Testis (tissue), 2 donors: ENCODE measurements at regions not wholly inside any gene's neighbourhood (a gene's known extent, or its start where the extent isn't known, plus 50 kb on each side); places are given as distances from the start of the nearest gene placed in this dataset.

Source experiments
- DNase-seq: peaks from one replicate; pipeline ENCODE4 v3.0.0-alpha.2; 2019
- H3K27ac ChIP-seq, 2 donors: fragments of 200-600 bp; sonication (generic); one replicate each; pipeline ENCODE4 v1.5.1; 2019
- H3K27me3 ChIP-seq: fragments of 200-600 bp; sonication (generic); one replicate; pipeline ENCODE4 v1.5.1; 2019
- H3K36me3 ChIP-seq: fragments of 200-600 bp; sonication (generic); one replicate; pipeline ENCODE4 v1.5.1; 2017; ENCODE audit warnings: low read depth; ENCODE audit errors: missing control alignments
- H3K4me1 ChIP-seq: fragments of 200-600 bp; sonication (generic); one replicate; pipeline ENCODE4 v1.5.1; 2019
- H3K4me3 ChIP-seq, 2 donors: fragments of 200-600 bp; sonication (generic); one replicate each; pipeline ENCODE4 v1.5.1; 2017 to 2019
- H3K9me3 ChIP-seq: fragments of 200-600 bp; sonication (generic); one replicate; pipeline ENCODE4 v1.5.1; 2017
- POLR2A ChIP-seq: fragments of 450-650 bp; IDR thresholded peaks from one replicate; pipeline ENCODE4 v1.6.1; 2017; ENCODE audit warnings: antibody characterized with exemption, mild to moderate bottlenecking, moderate library complexity
- WGBS, 2 donors: methylation state at CpG; one replicate each; pipeline ENCODE4 v1.1.5; 2018; 5-methylcytosine and 5-hydroxymethylcytosine counted together
- intact Hi-C: fragments of 100-400 bp; cut with DNase I; formaldehyde crosslinking; loops from one replicate; pipeline ENCODE4 v1.15.1; 2023; ENCODE audit warnings: low total_unique reads
- TF ChIP-seq, protein P1 (sequence below), 3 experiments: fragments of 450-650 bp in 2 of 3; fragments of 200-600 bp in 1 of 3; sonication (generic) in 1 of 3; IDR thresholded peaks; one replicate each; pipeline ENCODE4 v1.5.1; 2016 to 2019; ENCODE audit warnings: antibody characterized with exemption in 3 of 3, mild to moderate bottlenecking in 2 of 3, moderate library complexity in 1 of 3

GRCh38 chr12:67758521-67758920 is 110.0 kb downstream of the DYRK2 start:
- H3K4me1 ChIP-seq: no peaks in the 10 kb centered on the region
- intact Hi-C loops: no loop called here
- H3K27ac ChIP-seq: no peak overlapping the region
- no peak for DNase-seq
- no peaks in the 10 kb centered on the region for H3K36me3 ChIP-seq
- H3K9me3 ChIP-seq: no peaks in the 10 kb centered on the region
- no peak overlapping the region for H3K4me3 ChIP-seq
- no peak for TF ChIP-seq POLR2A
- TF ChIP-seq, protein P1, sequence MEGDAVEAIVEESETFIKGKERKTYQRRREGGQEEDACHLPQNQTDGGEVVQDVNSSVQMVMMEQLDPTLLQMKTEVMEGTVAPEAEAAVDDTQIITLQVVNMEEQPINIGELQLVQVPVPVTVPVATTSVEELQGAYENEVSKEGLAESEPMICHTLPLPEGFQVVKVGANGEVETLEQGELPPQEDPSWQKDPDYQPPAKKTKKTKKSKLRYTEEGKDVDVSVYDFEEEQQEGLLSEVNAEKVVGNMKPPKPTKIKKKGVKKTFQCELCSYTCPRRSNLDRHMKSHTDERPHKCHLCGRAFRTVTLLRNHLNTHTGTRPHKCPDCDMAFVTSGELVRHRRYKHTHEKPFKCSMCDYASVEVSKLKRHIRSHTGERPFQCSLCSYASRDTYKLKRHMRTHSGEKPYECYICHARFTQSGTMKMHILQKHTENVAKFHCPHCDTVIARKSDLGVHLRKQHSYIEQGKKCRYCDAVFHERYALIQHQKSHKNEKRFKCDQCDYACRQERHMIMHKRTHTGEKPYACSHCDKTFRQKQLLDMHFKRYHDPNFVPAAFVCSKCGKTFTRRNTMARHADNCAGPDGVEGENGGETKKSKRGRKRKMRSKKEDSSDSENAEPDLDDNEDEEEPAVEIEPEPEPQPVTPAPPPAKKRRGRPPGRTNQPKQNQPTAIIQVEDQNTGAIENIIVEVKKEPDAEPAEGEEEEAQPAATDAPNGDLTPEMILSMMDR (IDR thresholded peaks at IDR 0.05): no peak
- H3K27me3 ChIP-seq: no peaks in the 10 kb centered on the region
- 86 to 92% methylated on average over 4 of the region's 4 CpGs for WGBS, 2 donors

DNA sequence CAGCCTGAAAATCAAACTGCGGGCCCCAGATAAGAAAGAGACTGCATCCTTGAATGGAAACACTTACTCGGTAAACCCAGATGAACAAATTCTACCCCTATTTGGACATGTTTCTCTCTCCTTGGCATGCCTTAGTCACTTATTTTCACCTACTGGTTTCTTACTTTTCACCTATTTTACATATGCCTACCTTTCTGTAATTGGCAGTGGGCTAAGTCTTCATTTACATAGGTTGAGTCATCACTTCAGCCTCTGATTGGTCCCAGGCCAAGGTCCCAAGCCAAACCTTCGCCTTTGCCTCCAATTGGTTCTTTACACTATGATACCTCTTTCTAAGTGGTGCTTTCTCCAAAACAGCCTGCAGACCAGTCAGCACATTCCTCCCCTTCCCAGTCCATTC is 111.3 kb downstream of the DYRK2 start:
- intact Hi-C loops: no loop called here
- 75 to 84% methylated on average over 3 of the region's 3 CpGs for WGBS, 2 donors
- no peaks in the 10 kb centered on the region for H3K9me3 ChIP-seq
- H3K27ac ChIP-seq: no peak overlapping the region
- TF ChIP-seq POLR2A: no peak
- TF ChIP-seq, protein P1 (IDR thresholded peaks at IDR 0.05): no peak
- no peaks in the 10 kb centered on the region for H3K36me3 ChIP-seq
- no peak overlapping the region for H3K4me3 ChIP-seq
- H3K4me1 ChIP-seq: no peaks in the 10 kb centered on the region
- no peaks in the 10 kb centered on the region for H3K27me3 ChIP-seq
- no peak for DNase-seq

GRCh38 chr12:67760586-67761275 is 112.2 kb downstream of the DYRK2 start:
- H3K27me3 ChIP-seq: no peaks in the 10 kb centered on the region
- no peak overlapping the region for H3K27ac ChIP-seq
- H3K9me3 ChIP-seq: no peaks in the 10 kb centered on the region
- no peaks in the 10 kb centered on the region for H3K36me3 ChIP-seq
- no peak for TF ChIP-seq POLR2A
- TF ChIP-seq, protein P1 (IDR thresholded peaks at IDR 0.05): no peak
- DNase-seq: no peak
- intact Hi-C loops: no loop called here
- H3K4me3 ChIP-seq: no peak overlapping the region
- 83 to 90% methylated on average over 7 of the region's 7 CpGs for WGBS, 2 donors
- no peaks in the 10 kb centered on the region for H3K4me1 ChIP-seq

DNA sequence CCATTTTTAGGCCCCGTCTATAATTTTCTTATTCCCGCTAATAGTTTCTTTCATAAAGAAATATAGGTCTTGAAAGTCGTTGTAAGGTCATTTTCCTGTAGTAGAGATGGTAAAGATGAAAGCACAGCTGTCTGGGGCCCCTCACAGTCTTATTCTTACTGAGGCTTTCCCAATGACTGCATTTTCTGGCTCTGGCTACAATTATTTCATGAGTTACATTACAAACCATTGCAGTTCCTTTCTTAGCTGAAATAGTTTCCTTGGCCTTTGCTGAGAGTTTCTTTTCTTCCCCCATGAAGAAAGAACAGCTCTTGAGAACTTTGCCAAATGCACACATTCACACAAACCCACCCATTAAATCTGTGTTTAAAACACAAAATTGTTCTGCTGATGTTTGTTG is 113.0 kb downstream of the DYRK2 start:
- H3K27me3 ChIP-seq: no peaks in the 10 kb centered on the region
- H3K4me1 ChIP-seq: no peaks in the 10 kb centered on the region
- H3K9me3 ChIP-seq: no peaks in the 10 kb centered on the region
- intact Hi-C loops: no loop called here
- no peak for DNase-seq
- no peak for TF ChIP-seq POLR2A
- TF ChIP-seq, protein P1 (IDR thresholded peaks at IDR 0.05): no peak
- H3K4me3 ChIP-seq: no peak overlapping the region
- H3K27ac ChIP-seq: no peak overlapping the region
- 68 to 73% methylated on average over 3 of the region's 3 CpGs for WGBS, 2 donors
- H3K36me3 ChIP-seq: no peaks in the 10 kb centered on the region

DNA sequence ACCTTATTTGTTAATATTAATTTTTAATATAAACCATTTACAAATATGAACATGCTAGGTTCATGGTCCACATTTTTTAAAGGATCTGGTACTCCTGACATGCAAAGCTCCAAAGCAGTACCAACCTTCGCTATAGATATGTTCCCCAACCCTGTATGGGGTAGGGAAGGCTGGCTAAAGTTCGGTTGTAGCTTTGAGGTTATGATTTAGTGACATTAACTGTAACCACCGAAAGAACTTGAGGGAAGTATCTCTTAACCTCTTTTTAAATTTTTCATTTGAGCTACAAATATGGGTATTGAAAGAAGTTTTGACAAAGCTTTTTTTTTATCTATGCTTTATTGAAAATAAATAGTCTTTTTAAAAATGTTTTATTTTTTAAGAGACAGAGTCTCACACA is 115.5 kb downstream of the DYRK2 start:
- DNase-seq: no peak
- H3K4me3 ChIP-seq: no peak overlapping the region
- no peak for TF ChIP-seq POLR2A
- TF ChIP-seq, protein P1 (IDR thresholded peaks at IDR 0.05): no peak
- intact Hi-C loops: no loop called here
- no peaks in the 10 kb centered on the region for H3K4me1 ChIP-seq
- H3K27me3 ChIP-seq: no peaks in the 10 kb centered on the region
- no peaks in the 10 kb centered on the region for H3K36me3 ChIP-seq
- WGBS, 2 donors: 91 to 94% methylated on average over 3 of the region's 3 CpGs
- no peak overlapping the region for H3K27ac ChIP-seq
- H3K9me3 ChIP-seq: no peaks in the 10 kb centered on the region
